Mammary epithelial cell (primary cell): ENCODE measurements at regions not wholly inside any gene's neighbourhood (a gene's known extent, or its start where the extent isn't known, plus 50 kb on each side); places are given as distances from the start of the nearest gene placed in this dataset.

Experiments
- CTCF ChIP-seq, 2 donors: IDR thresholded peaks in 1 of 2; conservative IDR thresholded peaks in 1 of 2; 2 replicates each; pipeline ENCODE4 v1.5.1; 2011 to 2012; ENCODE audit warnings: inconsistent platforms in 2 of 2, low read length in 2 of 2, mild to moderate bottlenecking in 2 of 2, control low read depth in 1 of 2, low read depth in 1 of 2; ENCODE audit not compliant: insufficient read depth in 1 of 2; ENCODE audit errors: extremely low read depth in 1 of 2
- EZH2 ChIP-seq: IDR thresholded peaks from 2 replicates; pipeline ENCODE4 v1.6.1; 2012; ENCODE audit warnings: low read length, inconsistent platforms, borderline replicate concordance

DNA sequence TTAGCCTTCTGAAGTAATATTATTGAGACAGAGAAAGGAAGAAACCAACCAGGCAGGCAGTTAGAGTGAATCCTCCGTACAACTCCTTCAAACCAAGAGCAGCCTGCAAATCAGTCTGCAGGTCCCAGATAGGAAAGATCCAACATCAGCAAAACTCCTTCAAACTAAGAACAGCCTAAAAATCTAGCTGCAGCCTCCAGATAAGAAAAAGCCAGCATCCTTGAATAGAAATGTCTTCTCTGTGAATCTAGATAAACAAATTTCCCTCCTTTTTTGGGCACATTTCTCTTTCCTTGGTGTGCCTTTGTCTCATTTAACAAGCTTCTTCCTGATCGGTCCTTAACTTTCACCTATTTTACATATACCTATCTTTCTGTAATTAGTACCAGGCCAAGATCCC, 1004.6 kb upstream of the TMEFF2 start:
- TF ChIP-seq CTCF (conservative IDR thresholded peaks at IDR 0.05 in 1 of 2, IDR thresholded peaks at IDR 0.05 in 1 of 2; ENCODE audit: extremely low read depth in 1 of 2, insufficient read depth in 1 of 2, low read depth in 1 of 2, low read length in 2 of 2) = no peak
- TF ChIP-seq EZH2 = no peak
